RWPE1 (cell line): ENCODE measurements at regions not wholly inside any gene's neighbourhood (a gene's known extent, or its start where the extent isn't known, plus 50 kb on each side); places are given as distances from the start of the nearest gene placed in this dataset.
"Not testable (repeated sequence)": the region's sequence is repeated elsewhere in the genome, so short reads cannot be mapped to it uniquely, and the experiment has no call there.

Source experiments
- CTCF ChIA-PET: fragments of 350-600 bp; sonication (Branson Sonifier 250); formaldehyde crosslinking; extraction: SDS; loops from one replicate; lab custom pipeline; 2021; lab: Yijun Ruan, JAX
- POLR2A ChIA-PET: fragments of 400-600 bp; formaldehyde crosslinking; extraction: SDS; loops from one replicate; lab custom pipeline; 2020; ENCODE audit warnings: antibody characterized with exemption; ENCODE audit not compliant: low non-redundant PET; lab: Yijun Ruan, JAX
- DNase-seq: peaks from one replicate; pipeline ENCODE4 v3.0.0; 2012; ENCODE audit warnings: low spot score
- H3K27ac ChIP-seq: fragments of 450-650 bp; 2 replicates; pipeline ENCODE4 v1.5.1; 2017
- TF ChIP-seq, protein P1 (sequence below): fragments of 450-650 bp; conservative IDR thresholded peaks from 2 replicates; pipeline ENCODE4 v1.5.1; 2017; ENCODE audit warnings: low read depth, mild to moderate bottlenecking

DNA sequence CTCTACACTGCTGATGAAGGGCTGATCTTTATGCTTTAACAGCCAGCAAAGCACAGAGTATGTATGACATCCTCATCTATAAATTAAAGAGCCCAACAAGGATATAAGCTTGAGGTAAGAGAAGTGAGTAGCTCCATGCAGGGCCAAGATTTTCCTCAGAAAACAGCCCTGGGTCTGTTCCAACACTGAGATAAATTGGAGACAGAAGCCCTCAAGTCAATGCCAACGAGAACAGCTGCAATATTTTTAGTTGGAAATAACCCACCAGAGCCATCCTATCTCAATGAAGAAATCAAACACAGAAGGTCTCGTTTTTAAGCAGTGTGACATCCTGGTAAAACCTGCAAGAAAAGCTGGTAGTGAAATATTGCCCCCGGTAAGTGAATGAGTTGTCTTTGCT, 297.0 kb upstream of the AUTS2 start:
- POLR2A ChIA-PET: no interaction called here
- CTCF ChIA-PET: no interaction called here
- H3K27ac ChIP-seq: no peak overlapping the region
- DNase-seq: no peak
- TF ChIP-seq, protein P1, sequence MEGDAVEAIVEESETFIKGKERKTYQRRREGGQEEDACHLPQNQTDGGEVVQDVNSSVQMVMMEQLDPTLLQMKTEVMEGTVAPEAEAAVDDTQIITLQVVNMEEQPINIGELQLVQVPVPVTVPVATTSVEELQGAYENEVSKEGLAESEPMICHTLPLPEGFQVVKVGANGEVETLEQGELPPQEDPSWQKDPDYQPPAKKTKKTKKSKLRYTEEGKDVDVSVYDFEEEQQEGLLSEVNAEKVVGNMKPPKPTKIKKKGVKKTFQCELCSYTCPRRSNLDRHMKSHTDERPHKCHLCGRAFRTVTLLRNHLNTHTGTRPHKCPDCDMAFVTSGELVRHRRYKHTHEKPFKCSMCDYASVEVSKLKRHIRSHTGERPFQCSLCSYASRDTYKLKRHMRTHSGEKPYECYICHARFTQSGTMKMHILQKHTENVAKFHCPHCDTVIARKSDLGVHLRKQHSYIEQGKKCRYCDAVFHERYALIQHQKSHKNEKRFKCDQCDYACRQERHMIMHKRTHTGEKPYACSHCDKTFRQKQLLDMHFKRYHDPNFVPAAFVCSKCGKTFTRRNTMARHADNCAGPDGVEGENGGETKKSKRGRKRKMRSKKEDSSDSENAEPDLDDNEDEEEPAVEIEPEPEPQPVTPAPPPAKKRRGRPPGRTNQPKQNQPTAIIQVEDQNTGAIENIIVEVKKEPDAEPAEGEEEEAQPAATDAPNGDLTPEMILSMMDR: no peak

DNA sequence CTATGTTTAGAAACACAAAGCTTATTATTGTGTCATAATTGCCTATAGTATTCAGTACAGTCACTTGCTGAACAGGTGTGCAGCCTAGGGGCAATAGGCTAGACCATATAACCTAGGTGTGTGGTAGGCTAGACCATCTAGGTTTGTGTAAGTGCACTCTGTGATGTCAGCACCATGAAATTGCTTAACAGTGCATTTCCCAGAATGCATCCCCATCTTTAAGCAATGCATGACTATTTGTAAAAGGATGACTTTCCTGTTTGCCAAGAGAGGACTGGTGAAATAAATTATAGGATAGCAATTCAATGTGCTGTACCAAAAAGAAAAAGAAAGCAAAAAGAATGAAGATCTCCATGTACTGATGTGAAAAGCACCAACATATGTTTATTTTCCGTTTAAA, 288.7 kb upstream of the AUTS2 start:
- POLR2A ChIA-PET: no interaction called here
- TF ChIP-seq, protein P1: no peak
- CTCF ChIA-PET: interaction anchor here (0.6 kb wide), 1 partner anchor 602 kb away, joined by 3 read pairs; no protein-coding TSS in a partner anchor
- no peak for DNase-seq
- no peak overlapping the region for H3K27ac ChIP-seq

DNA sequence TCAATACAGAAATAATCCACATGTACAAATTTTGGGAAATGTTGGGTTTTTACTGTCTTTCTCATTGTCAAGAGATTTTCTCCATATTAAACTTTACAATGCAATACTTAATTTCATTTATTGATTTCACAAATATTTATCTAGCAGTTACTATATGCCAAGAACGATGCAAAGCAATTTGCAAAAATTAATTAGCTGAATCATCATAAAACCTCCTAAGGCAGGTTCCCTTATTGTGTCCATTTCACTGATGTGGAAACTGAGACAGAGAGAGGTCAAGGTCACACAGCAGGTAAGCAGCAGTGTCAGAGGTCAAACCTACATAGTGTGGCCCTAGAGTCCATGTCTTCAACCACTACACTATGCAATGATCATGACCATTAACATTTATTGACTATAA, 286.8 kb upstream of the AUTS2 start:
- TF ChIP-seq, protein P1: no peak
- H3K27ac ChIP-seq: no peak overlapping the region
- DNase-seq: no peak
- ChIA-PET CTCF (no interaction called here), POLR2A (no interaction called here)

DNA sequence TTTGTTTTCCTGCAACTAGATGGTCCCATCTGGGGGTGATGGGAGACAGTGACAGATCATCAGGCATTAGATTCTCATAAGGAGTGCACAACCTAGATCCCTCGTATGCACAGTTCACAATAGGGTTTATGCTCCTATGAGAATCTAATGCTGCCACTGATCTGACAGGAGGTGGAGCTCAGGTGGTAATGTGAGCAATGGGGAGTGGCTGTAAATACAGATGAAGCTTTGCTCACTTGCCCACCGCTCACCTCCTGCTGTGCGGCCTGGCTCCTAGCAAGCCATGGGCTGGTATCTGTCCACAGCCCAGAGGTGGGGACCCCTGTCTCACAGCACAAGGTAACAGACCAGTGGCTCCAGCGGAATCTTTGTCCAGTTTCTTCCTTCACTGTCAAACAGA, 284.4 kb upstream of the AUTS2 start:
- POLR2A ChIA-PET, DNase-seq, CTCF ChIA-PET, H3K27ac ChIP-seq: not testable (repeated sequence)

DNA sequence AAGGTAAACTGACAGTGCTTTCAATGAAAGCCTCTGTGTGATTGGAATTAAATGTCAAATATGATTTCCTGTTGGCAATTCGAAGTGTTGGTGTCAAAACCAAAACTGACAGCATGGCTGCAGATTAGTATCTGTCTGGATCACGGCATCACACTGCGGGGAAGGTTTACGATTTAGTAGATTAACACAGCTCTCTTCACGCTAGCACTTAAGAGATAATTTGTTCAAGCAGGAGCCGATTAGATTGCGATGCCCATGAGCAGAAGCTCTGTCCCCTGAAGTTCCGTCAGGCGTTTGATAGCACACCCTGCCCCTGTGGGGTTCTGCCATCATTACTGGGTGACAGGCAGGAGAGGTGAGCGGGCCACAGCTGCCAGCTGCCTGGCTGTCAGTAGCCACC, 279.5 kb upstream of the AUTS2 start:
- H3K27ac ChIP-seq: no peak overlapping the region
- ChIA-PET POLR2A (no interaction called here), CTCF (no interaction called here)
- DNase-seq: no peak
- TF ChIP-seq, protein P1: no peak

DNA sequence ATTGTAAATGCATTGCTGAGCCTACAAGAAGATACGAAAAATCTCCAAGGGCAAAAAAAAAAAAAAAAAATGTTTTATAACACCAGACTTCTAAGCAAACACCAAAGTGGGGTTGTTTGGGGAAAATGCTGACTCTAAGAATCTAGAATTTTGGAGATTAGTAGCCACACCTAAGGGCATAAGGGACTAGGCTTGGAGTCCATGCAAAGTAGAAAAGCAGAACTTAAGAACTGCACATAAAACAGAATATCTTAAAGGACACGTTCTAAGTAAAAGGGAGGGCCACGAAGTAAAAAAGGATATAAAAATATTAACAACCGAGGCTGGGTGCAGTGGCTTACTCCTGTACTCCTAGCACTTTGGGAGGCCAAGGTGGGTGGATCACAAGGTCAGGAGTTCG, 269.8 kb upstream of the AUTS2 start:
- no peak overlapping the region for H3K27ac ChIP-seq
- ChIA-PET POLR2A (no interaction called here), CTCF (no interaction called here)
- TF ChIP-seq, protein P1: no peak
- DNase-seq: no peak

DNA sequence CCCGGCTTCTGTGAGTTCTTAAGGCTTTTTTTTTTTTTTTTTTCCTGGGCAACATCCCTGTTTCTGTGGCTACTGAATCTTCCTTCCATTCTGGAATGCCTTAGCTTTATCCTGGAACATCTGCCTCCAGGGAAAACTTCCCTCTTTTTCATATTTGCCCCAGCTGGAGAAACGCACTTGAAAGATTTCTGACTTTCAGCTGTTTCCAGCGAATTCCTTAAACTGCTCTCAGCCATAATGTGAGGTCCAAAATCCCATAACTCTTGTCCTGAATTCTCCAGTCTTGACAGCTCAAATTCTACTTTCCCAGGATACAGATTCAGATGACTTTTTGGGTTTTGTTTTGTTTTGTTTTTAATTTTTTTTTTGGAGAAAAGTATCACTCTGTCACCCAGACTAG, 263.6 kb upstream of the AUTS2 start:
- no peak overlapping the region for H3K27ac ChIP-seq
- POLR2A ChIA-PET: no interaction called here
- CTCF ChIA-PET: no interaction called here
- no peak for DNase-seq
- TF ChIP-seq, protein P1: no peak
